ENCODE measurements at regions not wholly inside any gene's neighbourhood (a gene's known extent, or its start where the extent isn't known, plus 50 kb on each side); places are given as distances from the start of the nearest gene placed in this dataset.

DNA sequence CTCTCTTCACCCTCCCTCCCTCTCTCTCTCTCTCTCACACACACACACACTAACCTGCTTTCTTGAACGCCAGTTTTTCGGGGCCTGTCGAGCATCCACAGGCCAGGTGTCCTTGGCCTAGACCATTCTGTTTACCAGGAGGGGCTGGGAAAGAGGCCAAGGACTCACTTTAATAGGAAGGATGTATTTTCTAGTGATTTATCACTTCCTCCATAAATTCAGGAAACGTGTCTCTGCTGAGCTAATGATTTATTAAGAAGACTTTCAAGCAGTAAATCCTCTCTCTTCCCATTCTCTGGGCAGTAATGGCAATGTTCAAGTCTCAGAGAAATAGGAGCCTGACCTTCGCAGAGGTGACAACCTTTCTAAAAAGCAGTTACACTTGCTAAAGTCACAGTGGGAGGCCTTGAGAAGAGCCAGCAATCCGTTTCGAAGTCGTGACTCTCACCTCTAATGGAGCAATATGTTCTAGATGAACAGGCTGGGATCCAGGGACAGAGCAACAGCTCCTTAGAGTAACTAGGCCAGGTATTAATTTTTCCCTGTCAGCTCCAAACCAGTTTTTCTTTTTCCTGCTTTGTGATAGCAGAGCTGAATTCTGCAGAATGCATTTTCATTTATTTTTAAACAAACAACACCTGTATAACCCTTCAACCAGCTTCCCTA is 1357.5 kb upstream of the SORCS1 start:
- no peaks in the 10 kb centered on the region for H3K27me3 ChIP-seq (ENCODE audit: control insufficient read depth in 4 of 4, insufficient read depth in 4 of 4, low read length in 3 of 4)
- TF ChIP-seq, protein P1, sequence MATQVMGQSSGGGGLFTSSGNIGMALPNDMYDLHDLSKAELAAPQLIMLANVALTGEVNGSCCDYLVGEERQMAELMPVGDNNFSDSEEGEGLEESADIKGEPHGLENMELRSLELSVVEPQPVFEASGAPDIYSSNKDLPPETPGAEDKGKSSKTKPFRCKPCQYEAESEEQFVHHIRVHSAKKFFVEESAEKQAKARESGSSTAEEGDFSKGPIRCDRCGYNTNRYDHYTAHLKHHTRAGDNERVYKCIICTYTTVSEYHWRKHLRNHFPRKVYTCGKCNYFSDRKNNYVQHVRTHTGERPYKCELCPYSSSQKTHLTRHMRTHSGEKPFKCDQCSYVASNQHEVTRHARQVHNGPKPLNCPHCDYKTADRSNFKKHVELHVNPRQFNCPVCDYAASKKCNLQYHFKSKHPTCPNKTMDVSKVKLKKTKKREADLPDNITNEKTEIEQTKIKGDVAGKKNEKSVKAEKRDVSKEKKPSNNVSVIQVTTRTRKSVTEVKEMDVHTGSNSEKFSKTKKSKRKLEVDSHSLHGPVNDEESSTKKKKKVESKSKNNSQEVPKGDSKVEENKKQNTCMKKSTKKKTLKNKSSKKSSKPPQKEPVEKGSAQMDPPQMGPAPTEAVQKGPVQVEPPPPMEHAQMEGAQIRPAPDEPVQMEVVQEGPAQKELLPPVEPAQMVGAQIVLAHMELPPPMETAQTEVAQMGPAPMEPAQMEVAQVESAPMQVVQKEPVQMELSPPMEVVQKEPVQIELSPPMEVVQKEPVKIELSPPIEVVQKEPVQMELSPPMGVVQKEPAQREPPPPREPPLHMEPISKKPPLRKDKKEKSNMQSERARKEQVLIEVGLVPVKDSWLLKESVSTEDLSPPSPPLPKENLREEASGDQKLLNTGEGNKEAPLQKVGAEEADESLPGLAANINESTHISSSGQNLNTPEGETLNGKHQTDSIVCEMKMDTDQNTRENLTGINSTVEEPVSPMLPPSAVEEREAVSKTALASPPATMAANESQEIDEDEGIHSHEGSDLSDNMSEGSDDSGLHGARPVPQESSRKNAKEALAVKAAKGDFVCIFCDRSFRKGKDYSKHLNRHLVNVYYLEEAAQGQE (IDR thresholded peaks at IDR 0.05): no peak
- TF ChIP-seq ZBTB33 (IDR thresholded peaks at IDR 0.05) (no peak), GABPA (IDR thresholded peaks at IDR 0.05 in 1 of 2, conservative IDR thresholded peaks at IDR 0.05 in 1 of 2) (no peak), EGR1 (IDR thresholded peaks at IDR 0.05; ENCODE audit: low read depth in 2 of 2) (no peak), FOXA1 (IDR thresholded peaks at IDR 0.05) (no peak), HNF4A (conservative IDR thresholded peaks at IDR 0.05) (no peak), RXRA (IDR thresholded peaks at IDR 0.05) (no peak), JUND (IDR thresholded peaks at IDR 0.05) (no peak), NR2F2 (IDR thresholded peaks at IDR 0.05) (no peak), TAF1 (conservative IDR thresholded peaks at IDR 0.05) (no peak), MAX (IDR thresholded peaks at IDR 0.05) (no peak), SP1 (IDR thresholded peaks at IDR 0.05) (no peak), YY1 (IDR thresholded peaks at IDR 0.05) (no peak), RAD21 (IDR thresholded peaks at IDR 0.05) (no peak)
- TF ChIP-seq, protein P2, sequence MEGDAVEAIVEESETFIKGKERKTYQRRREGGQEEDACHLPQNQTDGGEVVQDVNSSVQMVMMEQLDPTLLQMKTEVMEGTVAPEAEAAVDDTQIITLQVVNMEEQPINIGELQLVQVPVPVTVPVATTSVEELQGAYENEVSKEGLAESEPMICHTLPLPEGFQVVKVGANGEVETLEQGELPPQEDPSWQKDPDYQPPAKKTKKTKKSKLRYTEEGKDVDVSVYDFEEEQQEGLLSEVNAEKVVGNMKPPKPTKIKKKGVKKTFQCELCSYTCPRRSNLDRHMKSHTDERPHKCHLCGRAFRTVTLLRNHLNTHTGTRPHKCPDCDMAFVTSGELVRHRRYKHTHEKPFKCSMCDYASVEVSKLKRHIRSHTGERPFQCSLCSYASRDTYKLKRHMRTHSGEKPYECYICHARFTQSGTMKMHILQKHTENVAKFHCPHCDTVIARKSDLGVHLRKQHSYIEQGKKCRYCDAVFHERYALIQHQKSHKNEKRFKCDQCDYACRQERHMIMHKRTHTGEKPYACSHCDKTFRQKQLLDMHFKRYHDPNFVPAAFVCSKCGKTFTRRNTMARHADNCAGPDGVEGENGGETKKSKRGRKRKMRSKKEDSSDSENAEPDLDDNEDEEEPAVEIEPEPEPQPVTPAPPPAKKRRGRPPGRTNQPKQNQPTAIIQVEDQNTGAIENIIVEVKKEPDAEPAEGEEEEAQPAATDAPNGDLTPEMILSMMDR (IDR thresholded peaks at IDR 0.05; ENCODE audit: low read depth, low read length, missing input control): no peak
- H3K9ac ChIP-seq (ENCODE audit: low read depth in 1 of 2, low read length in 2 of 2): no peak overlapping the region
- H3K4me3 ChIP-seq (ENCODE audit: low read depth in 1 of 3, low read length in 3 of 3): no peak overlapping the region
- no peak for DNase-seq (ENCODE audit: low spot score)
- no peaks in the 10 kb centered on the region for H3K4me1 ChIP-seq (ENCODE audit: control insufficient read depth in 4 of 4, insufficient read depth in 4 of 4, low read length in 3 of 4)
- H3K36me3 ChIP-seq (ENCODE audit: control insufficient read depth in 4 of 4, insufficient read depth in 3 of 4, low read depth in 1 of 4, low read length in 3 of 4): no peaks in the 10 kb centered on the region
- 55% methylated on average over 8 of the region's 8 CpGs for whole genome bisulfite sequencing
- H3K9me3 ChIP-seq (ENCODE audit: control insufficient read depth in 4 of 4, low read length in 3 of 4): no peaks in the 10 kb centered on the region
- no peak overlapping the region for H3K27ac ChIP-seq (ENCODE audit: low read depth in 1 of 2, low read length in 2 of 2)

DNA sequence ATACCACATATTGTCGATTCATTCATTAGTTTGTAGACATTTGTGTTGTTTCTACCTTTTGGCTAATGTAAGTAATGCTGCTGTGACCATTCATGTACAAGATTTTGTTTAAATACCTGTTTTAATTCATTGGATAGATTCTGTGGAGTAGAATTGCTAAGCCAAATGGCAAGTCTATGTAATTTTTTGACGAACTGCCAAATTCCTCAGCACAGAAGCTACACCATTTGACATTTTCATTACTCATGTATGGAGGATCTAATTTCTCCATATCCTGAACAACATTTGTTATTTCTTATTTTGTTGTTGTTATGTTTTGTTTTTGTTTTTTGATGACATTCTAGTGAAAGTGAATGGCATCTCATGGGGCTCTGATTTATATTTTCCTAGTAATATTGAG is 1351.3 kb upstream of the SORCS1 start:
- no peak overlapping the region for H3K27ac ChIP-seq (ENCODE audit: low read depth in 1 of 2, low read length in 2 of 2)
- no peaks in the 10 kb centered on the region for H3K9me3 ChIP-seq (ENCODE audit: control insufficient read depth in 4 of 4, low read length in 3 of 4)
- H3K27me3 ChIP-seq (ENCODE audit: control insufficient read depth in 4 of 4, insufficient read depth in 4 of 4, low read length in 3 of 4): peaks cover 0 to 2% (median 0%) of the 10 kb centered on the region in 4 donors
- no peak for TF ChIP-seq MAX (IDR thresholded peaks at IDR 0.05)
- no peak for TF ChIP-seq NR2F2 (IDR thresholded peaks at IDR 0.05)
- H3K4me3 ChIP-seq (ENCODE audit: low read depth in 1 of 3, low read length in 3 of 3): no peak overlapping the region
- no peaks in the 10 kb centered on the region for H3K4me1 ChIP-seq (ENCODE audit: control insufficient read depth in 4 of 4, insufficient read depth in 4 of 4, low read length in 3 of 4)
- H3K9ac ChIP-seq (ENCODE audit: low read depth in 1 of 2, low read length in 2 of 2): no peak overlapping the region
- H3K36me3 ChIP-seq (ENCODE audit: control insufficient read depth in 4 of 4, insufficient read depth in 3 of 4, low read depth in 1 of 4, low read length in 3 of 4): no peaks in the 10 kb centered on the region
- 75% methylated on average over 2 of the region's 2 CpGs for WGBS
- no peak for DNase-seq (ENCODE audit: low spot score)

Data from liver (tissue), 8 donors.